ENCODE measurements at regions not wholly inside any gene's neighbourhood (a gene's known extent, or its start where the extent isn't known, plus 50 kb on each side); places are given as distances from the start of the nearest gene placed in this dataset.

GRCh38 chr12:13288937-13289652 is 92.6 kb downstream of the EMP1 start:
- no peak for DNase-seq (ENCODE audit: low spot score)

GRCh38 chr12:13288501-13288900 is 92.0 kb downstream of the EMP1 start:
- DNase-seq (ENCODE audit: low spot score) = no peak

- DNase-seq (ENCODE audit: low spot score) = no peak
Observed at GRCh38 chr12:13283867-13284266, 87.3 kb downstream of the EMP1 start.

- DNase-seq (ENCODE audit: low spot score) = no peak
Observed at GRCh38 chr12:13282861-13283260, 86.3 kb downstream of the EMP1 start.

- peak; percentile 28 for DNase-seq (ENCODE audit: low spot score)
Observed at GRCh38 chr12:13278249-13278787, 81.8 kb downstream of the EMP1 start.

GRCh38 chr12:13277293-13277692 is 80.8 kb downstream of the EMP1 start:
- DNase-seq (ENCODE audit: low spot score) = no peak

- no peak for DNase-seq (ENCODE audit: low spot score)
Observed at GRCh38 chr12:13275241-13276085, 78.9 kb downstream of the EMP1 start.

- no peak for DNase-seq (ENCODE audit: low spot score)
Observed at GRCh38 chr12:13273850-13274249, 77.3 kb downstream of the EMP1 start.

- no peak for DNase-seq (ENCODE audit: low spot score)
Observed at GRCh38 chr12:13273097-13273496, 76.6 kb downstream of the EMP1 start.

- no peak for DNase-seq (ENCODE audit: low spot score)
Observed at GRCh38 chr12:13270817-13271216, 74.3 kb downstream of the EMP1 start.

All from H4 (cell line).